OCI-LY7 (cell line): ENCODE measurements at regions not wholly inside any gene's neighbourhood (a gene's known extent, or its start where the extent isn't known, plus 50 kb on each side); places are given as distances from the start of the nearest gene placed in this dataset.

ENCODE experiments used
- BruUV-seq: library from RNA; stranded (reverse); fragments of 400-500 nt; replicated peaks from 2 replicates; lab custom pipeline; 2021; lab: Mats Ljungman, UMichigan
- CTCF ChIA-PET: fragments of 300-600 bp; sonication (Branson Sonifier 250); formaldehyde crosslinking; loops from one replicate; lab custom pipeline; 2022; ENCODE audit warnings: antibody characterized with exemption; ENCODE audit not compliant: unreplicated experiment; lab: Charles Lee
- POLR2A ChIA-PET: fragments of 300-600 bp; sonication (Branson Sonifier 250); formaldehyde crosslinking; loops from one replicate; lab custom pipeline; 2022; ENCODE audit warnings: antibody characterized with exemption; lab: Charles Lee
- DNase-seq: peaks from one replicate; pipeline ENCODE4 v3.0.0-alpha.2; 2015; ENCODE audit warnings: low spot score
- H2AFZ ChIP-seq: fragments of 200-600 bp; sonication (generic), shearing (Covaris generic); 2 replicates; pipeline ENCODE4 v1.6.1; 2014; ENCODE audit warnings: mild to moderate bottlenecking, antibody characterized with exemption, low read length, moderate library complexity
- H3K27ac ChIP-seq: fragments of 200-600 bp; sonication (generic); 2 replicates; pipeline ENCODE4 v1.5.1; 2014; ENCODE audit warnings: mixed run types, low read depth, mild to moderate bottlenecking, moderate library complexity, low read length, inconsistent platforms; ENCODE audit not compliant: poor library complexity, severe bottlenecking
- H3K36me3 ChIP-seq: fragments of 200-600 bp; sonication (generic); 2 replicates; pipeline ENCODE4 v1.6.1; 2014; ENCODE audit warnings: mild to moderate bottlenecking, antibody characterized with exemption, low read length, moderate library complexity, mixed read lengths; ENCODE audit not compliant: insufficient read depth
- H3K4me1 ChIP-seq: fragments of 200-600 bp; sonication (generic); 2 replicates; pipeline ENCODE4 v1.5.1; 2014; ENCODE audit warnings: mild to moderate bottlenecking, low read length; ENCODE audit not compliant: insufficient read depth, poor library complexity, severe bottlenecking
- H3K4me2 ChIP-seq: fragments of 200-600 bp; sonication (generic); 2 replicates; pipeline ENCODE4 v1.6.1; 2014; ENCODE audit warnings: mild to moderate bottlenecking, low read length
- H3K4me3 ChIP-seq: fragments of 200-600 bp; sonication (generic); 2 replicates; pipeline ENCODE4 v1.5.1; 2014; ENCODE audit warnings: mild to moderate bottlenecking, low read depth, low read length; ENCODE audit not compliant: poor library complexity, severe bottlenecking
- H3K79me2 ChIP-seq: fragments of 200-600 bp; sonication (generic); 2 replicates; pipeline ENCODE4 v1.6.1; 2016; ENCODE audit warnings: low read depth, mild to moderate bottlenecking, low read length, moderate library complexity, mixed read lengths; ENCODE audit not compliant: insufficient read depth
- H3K9me2 ChIP-seq: fragments of 200-600 bp; sonication (generic); 2 replicates; pipeline ENCODE4 v1.6.1; 2016; ENCODE audit warnings: mild to moderate bottlenecking, low read length, mixed read lengths; ENCODE audit not compliant: insufficient read depth
- H3K9me3 ChIP-seq: fragments of 200-600 bp; sonication (generic); 2 replicates; pipeline ENCODE4 v1.6.1; 2014; ENCODE audit warnings: mild to moderate bottlenecking, mixed run types, low read length, mixed read lengths
- H4K20me1 ChIP-seq: fragments of 200-600 bp; sonication (generic); 2 replicates; pipeline ENCODE4 v1.6.1; 2014; ENCODE audit warnings: mild to moderate bottlenecking, antibody characterized with exemption, low read length, moderate library complexity, mixed read lengths; ENCODE audit not compliant: insufficient read depth
- CTCF ChIP-seq: fragments of 200-600 bp; sonication (generic); conservative IDR thresholded peaks from 2 replicates; pipeline ENCODE4 v1.5.1; 2014; ENCODE audit warnings: mild to moderate bottlenecking, antibody characterized with exemption, low read length, moderate library complexity, mixed read lengths
- EZH2phosphoT487 ChIP-seq: fragments of 200-600 bp; sonication (generic); IDR thresholded peaks from 2 replicates; pipeline ENCODE4 v1.6.1; 2018; ENCODE audit warnings: low read depth, borderline replicate concordance, mild to moderate bottlenecking, mixed run types, antibody characterized with exemption, low read length, moderate library complexity, mixed read lengths
- intact Hi-C: fragments of 100-400 bp; cut with micrococcal nuclease; formaldehyde crosslinking; loops from one replicate; pipeline ENCODE4 v1.10.0; 2022; ENCODE audit not compliant: unreplicated experiment

DNA sequence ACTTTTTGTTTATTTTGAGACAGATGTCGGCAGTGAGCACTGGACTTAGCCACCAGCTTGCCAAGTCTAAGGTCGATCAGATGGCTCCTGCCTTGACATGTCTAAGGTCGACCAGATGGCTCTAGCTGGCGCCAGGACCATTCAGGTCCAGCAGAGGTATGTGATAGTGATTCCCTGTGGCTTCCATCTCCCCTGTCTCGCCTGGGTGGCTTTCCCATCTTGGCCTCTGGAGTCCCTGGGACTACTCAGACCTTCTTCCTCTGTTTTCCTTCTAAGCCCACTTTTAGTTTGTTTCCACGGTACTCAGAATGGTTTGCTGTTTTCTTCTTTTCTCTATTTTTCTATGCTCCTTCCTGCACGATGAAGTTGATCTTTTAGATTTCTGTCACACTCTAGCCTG is 1435.7 kb downstream of the UQCRFS1 start:
- POLR2A ChIA-PET: no interaction called here
- H3K4me2 ChIP-seq: no peak overlapping the region
- no peak overlapping the region for H2AFZ ChIP-seq
- CTCF ChIA-PET: no interaction called here
- TF ChIP-seq EZH2phosphoT487 (no peak), CTCF (no peak)
- H3K79me2 ChIP-seq: peaks cover 15% of the 10 kb centered on the region
- H3K9me2 ChIP-seq: no peaks in the 10 kb centered on the region
- H4K20me1 ChIP-seq: no peaks in the 10 kb centered on the region
- BruUV-seq: no TSS peak
- H3K4me3 ChIP-seq: no peak overlapping the region
- peaks cover 13% of the 10 kb centered on the region for H3K4me1 ChIP-seq
- H3K36me3 ChIP-seq: peaks cover 49% of the 10 kb centered on the region
- no peak overlapping the region for H3K27ac ChIP-seq
- no peak for DNase-seq
- intact Hi-C loops: no loop called here
- H3K9me3 ChIP-seq: peaks cover 5% of the 10 kb centered on the region; the same call in 1 of the 2 replicates

DNA sequence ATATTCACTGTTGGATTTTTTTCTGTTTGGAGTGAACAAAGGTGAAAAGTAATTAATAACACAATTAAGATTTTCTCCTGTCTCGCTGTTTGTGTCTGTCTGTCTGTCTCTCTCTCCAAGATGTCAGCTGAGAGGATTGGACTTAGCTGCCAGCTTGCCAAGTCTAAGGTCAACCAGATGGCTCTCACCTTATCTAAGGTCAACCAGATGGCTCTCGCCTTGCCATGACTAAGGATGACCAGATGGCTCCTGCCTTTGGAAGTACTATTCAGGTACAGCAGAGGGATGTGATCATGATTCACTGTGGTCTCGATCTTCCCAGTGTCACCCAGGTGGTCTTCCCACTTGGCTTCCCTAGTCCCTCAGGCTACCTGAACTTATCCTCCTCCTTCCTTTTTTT is 1436.4 kb downstream of the UQCRFS1 start:
- no peak overlapping the region for H3K4me2 ChIP-seq
- H3K9me2 ChIP-seq: no peaks in the 10 kb centered on the region
- H4K20me1 ChIP-seq: no peaks in the 10 kb centered on the region
- peaks cover 11% of the 10 kb centered on the region for H3K79me2 ChIP-seq
- H3K4me1 ChIP-seq: peaks cover 13% of the 10 kb centered on the region
- no peak overlapping the region for H2AFZ ChIP-seq
- BruUV-seq: no TSS peak
- H3K27ac ChIP-seq: no peak overlapping the region
- intact Hi-C loops: no loop called here
- POLR2A ChIA-PET: interaction anchor here (0.6 kb wide), 1 partner anchor 173 kb away, joined by 3 read pairs; no protein-coding TSS in a partner anchor
- no peak overlapping the region for H3K4me3 ChIP-seq
- TF ChIP-seq CTCF: no peak
- TF ChIP-seq EZH2phosphoT487: no peak
- DNase-seq: no peak
- CTCF ChIA-PET: no interaction called here
- H3K36me3 ChIP-seq: peaks cover 49% of the 10 kb centered on the region
- H3K9me3 ChIP-seq: peaks cover 5% of the 10 kb centered on the region; the same call in 1 of the 2 replicates

- CTCF ChIA-PET: no interaction called here
- H3K9me3 ChIP-seq: peaks cover 5% of the 10 kb centered on the region; the same call in 1 of the 2 replicates
Measured at GRCh38 chr19:27776020-27776419, 1436.9 kb downstream of the UQCRFS1 start.

More at GRCh38 chr19:27776020-27776419, 1436.9 kb downstream of the UQCRFS1 start:
- Histone ChIP-seq H3K9me2 (no peaks in the 10 kb centered on the region), H3K36me3 (peaks cover 49% of the 10 kb centered on the region), H4K20me1 (no peaks in the 10 kb centered on the region), H3K4me3 (no peak overlapping the region), H3K79me2 (peaks cover 6% of the 10 kb centered on the region), H2AFZ (no peak overlapping the region), H3K27ac (no peak overlapping the region), H3K4me1 (peaks cover 13% of the 10 kb centered on the region), H3K4me2 (no peak overlapping the region)
- intact Hi-C loops: no loop called here
- BruUV-seq: no TSS peak
- DNase-seq: peak; percentile 37
- TF ChIP-seq CTCF: peak; percentile 60
- TF ChIP-seq EZH2phosphoT487: no peak
- POLR2A ChIA-PET: no interaction called here
